AG04450 (cell line): ENCODE measurements at regions not wholly inside any gene's neighbourhood (a gene's known extent, or its start where the extent isn't known, plus 50 kb on each side); places are given as distances from the start of the nearest gene placed in this dataset.

Experiments
- CTCF ChIA-PET: fragments of 300-600, 350-600 bp; formaldehyde crosslinking; extraction: SDS; loops from one replicate; lab custom pipeline; 2022; ENCODE audit warnings: antibody characterized with exemption, inconsistent platforms; lab: Charles Lee
- POLR2A ChIA-PET: fragments of 350-600 bp; formaldehyde crosslinking; extraction: SDS; loops from one replicate; lab custom pipeline; 2021; ENCODE audit warnings: antibody characterized with exemption, inconsistent platforms; lab: Yijun Ruan, JAX
- DNase-seq: peaks from one replicate; pipeline ENCODE4 v3.0.0-alpha.2; 2011; ENCODE audit warnings: low read depth, low spot score
- H3K27ac ChIP-seq: one replicate; pipeline ENCODE4 v1.5.1; 2012; ENCODE audit warnings: low read depth, low read length, control low read depth
- H3K27me3 ChIP-seq: one replicate; pipeline ENCODE4 v1.6.0; 2012; ENCODE audit warnings: low read length; ENCODE audit not compliant: control insufficient read depth, insufficient read depth
- H3K4me3 ChIP-seq: 2 replicates; pipeline ENCODE4 v1.5.1; 2011; ENCODE audit warnings: mild to moderate bottlenecking, low read depth, low read length, control low read depth
- H3K9me3 ChIP-seq: 2 replicates; pipeline ENCODE4 v1.5.1; 2012; ENCODE audit warnings: low read length; ENCODE audit not compliant: control insufficient read depth, insufficient read depth
- TF ChIP-seq, protein P1 (sequence below): IDR thresholded peaks from 2 replicates; pipeline ENCODE4 v1.5.1; 2011; ENCODE audit warnings: low read depth, low read length, control low read depth, inconsistent platforms

DNA sequence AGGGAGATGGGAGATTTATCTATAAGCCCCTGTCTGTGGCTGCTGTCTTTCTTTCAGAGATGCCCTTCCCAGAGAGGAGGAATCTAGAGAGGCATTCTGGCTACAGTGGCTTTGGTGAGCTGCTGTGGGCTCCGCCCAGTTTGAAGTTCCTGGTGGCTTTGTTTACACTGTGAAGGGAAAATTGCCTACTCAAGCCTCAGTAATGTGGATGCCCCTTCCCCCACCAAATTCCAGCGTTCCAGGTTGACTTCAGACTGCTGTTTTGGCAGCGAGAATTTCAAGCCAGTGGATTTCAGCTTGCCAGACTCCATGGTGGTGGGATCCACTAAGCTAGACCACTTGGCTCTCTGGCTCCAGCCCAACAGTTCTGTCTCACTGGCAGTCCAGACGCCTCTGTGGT lies 951.6 kb downstream of the CCSER2 start:
- no peak for DNase-seq
- ChIA-PET CTCF (no interaction called here), POLR2A (no interaction called here)
- TF ChIP-seq, protein P1, sequence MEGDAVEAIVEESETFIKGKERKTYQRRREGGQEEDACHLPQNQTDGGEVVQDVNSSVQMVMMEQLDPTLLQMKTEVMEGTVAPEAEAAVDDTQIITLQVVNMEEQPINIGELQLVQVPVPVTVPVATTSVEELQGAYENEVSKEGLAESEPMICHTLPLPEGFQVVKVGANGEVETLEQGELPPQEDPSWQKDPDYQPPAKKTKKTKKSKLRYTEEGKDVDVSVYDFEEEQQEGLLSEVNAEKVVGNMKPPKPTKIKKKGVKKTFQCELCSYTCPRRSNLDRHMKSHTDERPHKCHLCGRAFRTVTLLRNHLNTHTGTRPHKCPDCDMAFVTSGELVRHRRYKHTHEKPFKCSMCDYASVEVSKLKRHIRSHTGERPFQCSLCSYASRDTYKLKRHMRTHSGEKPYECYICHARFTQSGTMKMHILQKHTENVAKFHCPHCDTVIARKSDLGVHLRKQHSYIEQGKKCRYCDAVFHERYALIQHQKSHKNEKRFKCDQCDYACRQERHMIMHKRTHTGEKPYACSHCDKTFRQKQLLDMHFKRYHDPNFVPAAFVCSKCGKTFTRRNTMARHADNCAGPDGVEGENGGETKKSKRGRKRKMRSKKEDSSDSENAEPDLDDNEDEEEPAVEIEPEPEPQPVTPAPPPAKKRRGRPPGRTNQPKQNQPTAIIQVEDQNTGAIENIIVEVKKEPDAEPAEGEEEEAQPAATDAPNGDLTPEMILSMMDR = no peak
- peaks cover 17% of the 10 kb centered on the region for H3K9me3 ChIP-seq
- H3K27ac ChIP-seq = no peak overlapping the region
- H3K4me3 ChIP-seq = no peak overlapping the region
- no peaks in the 10 kb centered on the region for H3K27me3 ChIP-seq

DNA sequence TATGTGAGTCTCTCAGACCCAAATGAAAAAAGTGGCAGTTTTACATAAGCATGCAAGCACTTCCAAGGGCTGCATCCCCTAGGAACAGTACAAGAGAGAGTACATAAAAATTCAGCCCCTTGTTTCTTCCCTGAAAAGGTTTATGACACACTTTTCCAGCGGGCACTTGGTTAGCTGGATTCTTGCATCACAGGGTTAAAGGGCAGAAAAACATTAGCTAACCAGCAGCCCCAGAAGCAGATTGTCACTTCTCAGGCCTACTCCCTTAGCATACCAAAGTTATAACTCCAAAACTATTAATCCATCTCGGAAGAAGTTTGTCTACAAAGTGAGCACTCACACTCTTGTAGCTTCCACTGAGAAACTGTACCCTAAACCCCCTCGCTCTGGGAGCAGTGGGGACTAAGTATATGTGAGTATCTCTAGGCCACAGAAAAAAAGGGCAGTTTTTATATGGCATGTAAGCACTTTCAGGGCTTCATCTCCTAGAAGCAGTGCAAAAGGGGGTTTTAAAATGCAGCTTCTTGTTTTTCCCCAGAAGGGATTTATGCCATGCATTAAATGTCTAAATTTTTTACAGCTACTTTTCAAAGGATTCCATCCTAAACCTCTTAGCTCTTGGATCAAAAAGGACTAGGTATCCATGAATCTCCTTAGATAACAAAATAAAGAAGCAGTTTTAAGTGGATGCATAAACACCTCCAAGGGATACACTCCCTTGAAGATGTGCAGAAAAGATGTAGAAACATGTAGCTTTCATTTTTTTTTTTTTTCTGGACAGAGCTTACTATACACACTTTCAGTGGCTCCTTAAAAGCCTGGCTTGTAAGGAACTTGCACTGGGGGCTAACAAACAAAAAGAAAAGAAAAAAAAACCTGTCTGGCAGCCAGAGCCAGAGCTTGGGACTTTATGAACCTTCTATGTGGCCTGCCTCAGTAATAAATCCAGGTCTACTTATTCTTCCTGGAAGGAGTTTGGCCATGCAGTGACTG lies 956.7 kb downstream of the CCSER2 start:
- no peak for DNase-seq
- CTCF ChIA-PET = no interaction called here
- Histone ChIP-seq H3K9me3 (peaks cover 11% of the 10 kb centered on the region; the same call in 1 of the 2 replicates), H3K27ac (no peak overlapping the region), H3K27me3 (no peaks in the 10 kb centered on the region), H3K4me3 (no peak overlapping the region)
- TF ChIP-seq, protein P1 = no peak
- POLR2A ChIA-PET = no interaction called here

DNA sequence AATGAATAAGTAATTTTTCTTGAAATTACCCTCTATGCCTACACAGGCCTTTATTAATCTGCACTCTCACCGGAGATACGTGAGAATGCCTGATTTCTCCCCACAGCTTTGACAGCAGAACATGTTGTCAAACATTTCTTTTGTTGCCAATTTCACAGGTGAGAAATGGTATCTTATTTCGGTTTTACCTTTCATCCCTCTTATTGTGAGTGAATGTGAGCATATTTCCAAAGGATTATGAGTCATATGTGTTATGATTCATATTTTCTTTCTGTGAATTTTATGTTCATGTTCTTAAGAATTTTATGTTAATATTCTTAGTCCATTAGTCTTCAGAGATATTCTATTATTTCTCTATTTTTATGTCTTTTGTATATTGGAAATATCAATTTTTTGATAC lies 965.1 kb downstream of the CCSER2 start:
- H3K27me3 ChIP-seq = no peaks in the 10 kb centered on the region
- DNase-seq = no peak
- ChIA-PET POLR2A (no interaction called here), CTCF (no interaction called here)
- TF ChIP-seq, protein P1 = no peak
- peaks cover 5% of the 10 kb centered on the region; the same call in 1 of the 2 replicates for H3K9me3 ChIP-seq
- no peak overlapping the region for H3K4me3 ChIP-seq
- no peak overlapping the region for H3K27ac ChIP-seq

DNA sequence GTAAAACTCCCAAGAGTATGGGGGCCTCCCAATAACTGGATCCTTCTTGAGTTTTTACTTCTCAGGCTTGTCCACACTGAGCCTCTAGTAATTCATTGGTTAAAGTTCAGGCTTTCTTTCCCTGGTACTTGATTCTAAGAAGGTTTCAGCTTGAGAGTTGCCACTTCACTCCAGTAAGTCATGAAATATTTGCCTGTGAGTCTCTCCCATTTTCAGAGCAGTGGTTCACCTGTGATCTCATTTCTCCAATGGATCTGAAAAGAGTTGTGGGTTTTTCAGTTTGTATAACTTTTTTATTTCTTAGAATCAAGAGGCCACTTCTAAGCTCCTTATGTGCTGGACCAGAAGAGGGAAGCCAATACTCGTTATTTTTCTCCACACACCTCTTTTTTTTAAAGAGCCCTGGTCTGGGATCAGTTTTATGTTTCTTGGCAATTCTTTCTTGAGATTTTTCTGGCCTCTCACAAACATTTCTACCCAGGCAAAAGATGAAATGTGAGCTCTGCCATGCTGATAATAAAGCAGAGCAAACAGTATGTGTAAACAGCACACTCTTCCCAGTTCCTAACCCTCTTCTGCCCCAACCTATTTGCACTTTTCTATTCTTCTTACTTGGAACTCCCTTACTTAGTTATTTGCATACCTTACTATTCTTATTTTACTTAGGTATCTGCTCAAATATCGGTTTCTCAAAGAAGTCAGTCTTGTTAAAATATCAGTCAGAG lies 983.4 kb downstream of the CCSER2 start:
- TF ChIP-seq, protein P1 = no peak
- DNase-seq = no peak
- peaks cover 3% of the 10 kb centered on the region; the same call in 1 of the 2 replicates for H3K9me3 ChIP-seq
- no peak overlapping the region for H3K27ac ChIP-seq
- H3K27me3 ChIP-seq = no peaks in the 10 kb centered on the region
- no peak overlapping the region for H3K4me3 ChIP-seq
- CTCF ChIA-PET = no interaction called here
- POLR2A ChIA-PET = no interaction called here

DNA sequence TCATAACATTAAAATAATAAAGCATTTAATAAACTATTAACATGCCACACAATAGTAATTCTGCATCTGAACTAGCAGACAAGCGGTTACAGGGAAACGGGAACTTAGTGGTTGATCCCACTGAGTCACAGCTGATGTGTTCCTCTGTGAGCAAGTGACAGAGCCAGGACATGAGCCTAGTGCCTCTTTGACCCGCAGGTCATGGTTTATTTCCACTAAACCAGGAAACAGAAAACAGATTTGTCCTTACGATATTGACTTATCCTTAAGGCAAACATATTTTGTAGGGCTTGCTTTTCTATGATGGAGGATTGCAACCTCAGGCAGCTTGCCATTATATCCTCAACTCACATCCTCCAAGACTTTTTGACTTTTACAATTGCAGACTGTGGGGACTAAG lies 987.3 kb downstream of the CCSER2 start:
- TF ChIP-seq, protein P1 = no peak
- ChIA-PET CTCF (no interaction called here), POLR2A (no interaction called here)
- no peaks in the 10 kb centered on the region for H3K27me3 ChIP-seq
- peaks cover 14% of the 10 kb centered on the region for H3K9me3 ChIP-seq
- H3K27ac ChIP-seq = no peak overlapping the region
- no peak overlapping the region for H3K4me3 ChIP-seq
- no peak for DNase-seq
